SK-N-SH (cell line): ENCODE measurements at regions not wholly inside any gene's neighbourhood (a gene's known extent, or its start where the extent isn't known, plus 50 kb on each side); places are given as distances from the start of the nearest gene placed in this dataset.

Experiments used
- CTCF ChIP-seq: fragments of 200-600 bp; sonication (generic); IDR thresholded peaks from 2 replicates; pipeline ENCODE4 v1.6.1; 2017; ENCODE audit warnings: antibody characterized with exemption, mild to moderate bottlenecking, moderate library complexity
- JUND ChIP-seq: IDR thresholded peaks from 2 replicates; pipeline ENCODE4 v1.4.0; 2012
- RFX5 ChIP-seq: IDR thresholded peaks from 2 replicates; pipeline ENCODE4 v1.6.1; 2012; ENCODE audit warnings: mild to moderate bottlenecking, improper control_type of control experiment, low read length

GRCh38 chr20:12947691-12948090, 61.1 kb upstream of the SPTLC3 start:
- TF ChIP-seq JUND (no peak), CTCF (no peak), RFX5 (no peak)
